ENCODE measurements at regions not wholly inside any gene's neighbourhood (a gene's known extent, or its start where the extent isn't known, plus 50 kb on each side); places are given as distances from the start of the nearest gene placed in this dataset.

- Histone ChIP-seq H3K9me3 (ENCODE audit: low read length) (0 out of 2 replicates have a peak, but pooled peaks cover 3% of the 10 kb centered on the region), H3K79me2 (ENCODE audit: low read length) (no peaks in the 10 kb centered on the region), H2AFZ (ENCODE audit: low read length) (no peak overlapping the region)
Measured at GRCh38 chr16:63195336-63195735, 1159.1 kb upstream of the CDH8 start.

GRCh38 chr16:63192980-63193379, 1156.7 kb upstream of the CDH8 start:
- Histone ChIP-seq H3K4me1 (ENCODE audit: low read length) (no peaks in the 10 kb centered on the region), H3K79me2 (ENCODE audit: low read length) (no peaks in the 10 kb centered on the region), H3K9me3 (ENCODE audit: low read length) (0 out of 2 replicates have a peak, but pooled peaks cover 3% of the 10 kb centered on the region), H3K4me2 (ENCODE audit: low read depth, low read length, poor library complexity, severe bottlenecking) (no peak overlapping the region), H3K4me3 (ENCODE audit: low read length) (no peak overlapping the region), H4K20me1 (ENCODE audit: insufficient read depth, low read depth, low read length) (no peaks in the 10 kb centered on the region), H2AFZ (ENCODE audit: low read length) (no peak overlapping the region), H3K9me2 (replicated peaks; ENCODE audit: insufficient read depth, low read length) (no peaks in the 10 kb centered on the region), H3K36me3 (ENCODE audit: insufficient read depth, low read length) (no peaks in the 10 kb centered on the region), H3K27me3 (ENCODE audit: low read length) (no peaks in the 10 kb centered on the region), H3K9ac (ENCODE audit: low read length) (no peak overlapping the region), H3K27ac (ENCODE audit: low read length) (no peak overlapping the region)
- no peak for DNase-seq

More at GRCh38 chr16:63195336-63195735, 1159.1 kb upstream of the CDH8 start:
- H4K20me1 ChIP-seq (ENCODE audit: insufficient read depth, low read depth, low read length), result no peaks in the 10 kb centered on the region
- H3K36me3 ChIP-seq (ENCODE audit: insufficient read depth, low read length), result no peaks in the 10 kb centered on the region
- no peak overlapping the region for H3K4me3 ChIP-seq (ENCODE audit: low read length)
- H3K9me2 ChIP-seq (replicated peaks; ENCODE audit: insufficient read depth, low read length), result no peaks in the 10 kb centered on the region
- H3K9ac ChIP-seq (ENCODE audit: low read length), result no peak overlapping the region
- no peak for DNase-seq
- no peaks in the 10 kb centered on the region for H3K4me1 ChIP-seq (ENCODE audit: low read length)
- H3K27ac ChIP-seq (ENCODE audit: low read length), result no peak overlapping the region
- no peak overlapping the region for H3K4me2 ChIP-seq (ENCODE audit: low read depth, low read length, poor library complexity, severe bottlenecking)
- H3K27me3 ChIP-seq (ENCODE audit: low read length), result no peaks in the 10 kb centered on the region

GRCh38 chr16:63188086-63188771, 1152.0 kb upstream of the CDH8 start:
- no peaks in the 10 kb centered on the region for H4K20me1 ChIP-seq (ENCODE audit: insufficient read depth, low read depth, low read length)
- no peaks in the 10 kb centered on the region for H3K4me1 ChIP-seq (ENCODE audit: low read length)
- no peak overlapping the region for H3K4me3 ChIP-seq (ENCODE audit: low read length)
- no peaks in the 10 kb centered on the region for H3K36me3 ChIP-seq (ENCODE audit: insufficient read depth, low read length)
- no peak overlapping the region for H2AFZ ChIP-seq (ENCODE audit: low read length)
- H3K27me3 ChIP-seq (ENCODE audit: low read length), result no peaks in the 10 kb centered on the region
- H3K9ac ChIP-seq (ENCODE audit: low read length), result no peak overlapping the region
- no peaks in the 10 kb centered on the region for H3K79me2 ChIP-seq (ENCODE audit: low read length)
- 0 out of 2 replicates have a peak, but pooled peaks cover 3% of the 10 kb centered on the region for H3K9me3 ChIP-seq (ENCODE audit: low read length)
- DNase-seq, result no peak
- no peaks in the 10 kb centered on the region for H3K9me2 ChIP-seq (replicated peaks; ENCODE audit: insufficient read depth, low read length)
- H3K27ac ChIP-seq (ENCODE audit: low read length), result no peak overlapping the region
- no peak overlapping the region for H3K4me2 ChIP-seq (ENCODE audit: low read depth, low read length, poor library complexity, severe bottlenecking)

- no peak overlapping the region for H3K4me2 ChIP-seq (ENCODE audit: low read depth, low read length, poor library complexity, severe bottlenecking)
- H3K9me2 ChIP-seq (replicated peaks; ENCODE audit: insufficient read depth, low read length), result no peaks in the 10 kb centered on the region
- no peaks in the 10 kb centered on the region for H3K36me3 ChIP-seq (ENCODE audit: insufficient read depth, low read length)
- no peak overlapping the region for H2AFZ ChIP-seq (ENCODE audit: low read length)
- H3K27ac ChIP-seq (ENCODE audit: low read length), result no peak overlapping the region
- no peaks in the 10 kb centered on the region for H3K4me1 ChIP-seq (ENCODE audit: low read length)
- H3K4me3 ChIP-seq (ENCODE audit: low read length), result no peak overlapping the region
- no peaks in the 10 kb centered on the region for H3K27me3 ChIP-seq (ENCODE audit: low read length)
- no peaks in the 10 kb centered on the region for H3K79me2 ChIP-seq (ENCODE audit: low read length)
- H3K9ac ChIP-seq (ENCODE audit: low read length), result no peak overlapping the region
- 0 out of 2 replicates have a peak, but pooled peaks cover 3% of the 10 kb centered on the region for H3K9me3 ChIP-seq (ENCODE audit: low read length)
- H4K20me1 ChIP-seq (ENCODE audit: insufficient read depth, low read depth, low read length), result no peaks in the 10 kb centered on the region
- no peak for DNase-seq
Measured at GRCh38 chr16:63187638-63188037, 1151.4 kb upstream of the CDH8 start.

GRCh38 chr16:63185235-63185780, 1149.1 kb upstream of the CDH8 start:
- H4K20me1 ChIP-seq (ENCODE audit: insufficient read depth, low read depth, low read length), result no peaks in the 10 kb centered on the region
- no peaks in the 10 kb centered on the region for H3K36me3 ChIP-seq (ENCODE audit: insufficient read depth, low read length)
- no peaks in the 10 kb centered on the region for H3K4me1 ChIP-seq (ENCODE audit: low read length)
- no peak overlapping the region for H3K4me2 ChIP-seq (ENCODE audit: low read depth, low read length, poor library complexity, severe bottlenecking)
- H3K9ac ChIP-seq (ENCODE audit: low read length), result no peak overlapping the region
- no peak for DNase-seq
- H2AFZ ChIP-seq (ENCODE audit: low read length), result no peak overlapping the region
- no peak overlapping the region for H3K4me3 ChIP-seq (ENCODE audit: low read length)
- H3K9me2 ChIP-seq (replicated peaks; ENCODE audit: insufficient read depth, low read length), result no peaks in the 10 kb centered on the region
- no peak overlapping the region for H3K27ac ChIP-seq (ENCODE audit: low read length)
- no peaks in the 10 kb centered on the region for H3K79me2 ChIP-seq (ENCODE audit: low read length)
- no peaks in the 10 kb centered on the region for H3K9me3 ChIP-seq (ENCODE audit: low read length)
- no peaks in the 10 kb centered on the region for H3K27me3 ChIP-seq (ENCODE audit: low read length)

GRCh38 chr16:63183743-63184142, 1147.5 kb upstream of the CDH8 start:
- no peak for DNase-seq
- Histone ChIP-seq H3K9ac (ENCODE audit: low read length) (no peak overlapping the region), H3K27me3 (ENCODE audit: low read length) (no peaks in the 10 kb centered on the region), H3K27ac (ENCODE audit: low read length) (no peak overlapping the region), H4K20me1 (ENCODE audit: insufficient read depth, low read depth, low read length) (no peaks in the 10 kb centered on the region), H3K79me2 (ENCODE audit: low read length) (no peaks in the 10 kb centered on the region), H3K4me2 (ENCODE audit: low read depth, low read length, poor library complexity, severe bottlenecking) (no peak overlapping the region), H3K4me1 (ENCODE audit: low read length) (no peaks in the 10 kb centered on the region), H3K9me2 (replicated peaks; ENCODE audit: insufficient read depth, low read length) (no peaks in the 10 kb centered on the region), H3K4me3 (ENCODE audit: low read length) (no peak overlapping the region), H3K36me3 (ENCODE audit: insufficient read depth, low read length) (no peaks in the 10 kb centered on the region), H2AFZ (ENCODE audit: low read length) (no peak overlapping the region), H3K9me3 (ENCODE audit: low read length) (no peaks in the 10 kb centered on the region)

GRCh38 chr16:63175313-63175712, 1139.1 kb upstream of the CDH8 start:
- no peaks in the 10 kb centered on the region for H3K27me3 ChIP-seq (ENCODE audit: low read length)

GRCh38 chr16:63174801-63175200, 1138.6 kb upstream of the CDH8 start:
- Histone ChIP-seq H3K9ac (ENCODE audit: low read length) (no peak overlapping the region), H3K4me3 (ENCODE audit: low read length) (no peak overlapping the region), H3K36me3 (ENCODE audit: insufficient read depth, low read length) (no peaks in the 10 kb centered on the region), H3K27ac (ENCODE audit: low read length) (no peak overlapping the region), H4K20me1 (ENCODE audit: insufficient read depth, low read depth, low read length) (no peaks in the 10 kb centered on the region), H3K9me3 (ENCODE audit: low read length) (no peaks in the 10 kb centered on the region), H2AFZ (ENCODE audit: low read length) (no peak overlapping the region), H3K4me2 (ENCODE audit: low read depth, low read length, poor library complexity, severe bottlenecking) (no peak overlapping the region), H3K79me2 (ENCODE audit: low read length) (no peaks in the 10 kb centered on the region), H3K4me1 (ENCODE audit: low read length) (no peaks in the 10 kb centered on the region), H3K9me2 (replicated peaks; ENCODE audit: insufficient read depth, low read length) (no peaks in the 10 kb centered on the region), H3K27me3 (ENCODE audit: low read length) (no peaks in the 10 kb centered on the region)
- no peak for DNase-seq

More at GRCh38 chr16:63175313-63175712, 1139.1 kb upstream of the CDH8 start:
- Histone ChIP-seq H3K79me2 (ENCODE audit: low read length) (no peaks in the 10 kb centered on the region), H2AFZ (ENCODE audit: low read length) (no peak overlapping the region), H3K9me2 (replicated peaks; ENCODE audit: insufficient read depth, low read length) (no peaks in the 10 kb centered on the region), H3K4me2 (ENCODE audit: low read depth, low read length, poor library complexity, severe bottlenecking) (no peak overlapping the region), H3K9ac (ENCODE audit: low read length) (no peak overlapping the region), H3K27ac (ENCODE audit: low read length) (no peak overlapping the region), H4K20me1 (ENCODE audit: insufficient read depth, low read depth, low read length) (no peaks in the 10 kb centered on the region), H3K9me3 (ENCODE audit: low read length) (no peaks in the 10 kb centered on the region), H3K36me3 (ENCODE audit: insufficient read depth, low read length) (no peaks in the 10 kb centered on the region), H3K4me3 (ENCODE audit: low read length) (no peak overlapping the region), H3K4me1 (ENCODE audit: low read length) (no peaks in the 10 kb centered on the region)
- DNase-seq, result no peak

All from Karpas-422 (cell line).